IMR-90 (cell line): ENCODE measurements at regions not wholly inside any gene's neighbourhood (a gene's known extent, or its start where the extent isn't known, plus 50 kb on each side); places are given as distances from the start of the nearest gene placed in this dataset.
A peak's percentile ranks its signal among the peaks of the same experiment; 100 is the strongest.

ENCODE experiments used
- ATAC-seq: fragments of 200-7000 bp; cut with Tn5 transposase; 2 replicates; pipeline ENCODE4 v1.9.1; 2020; ENCODE audit warnings: low read depth, mild to moderate bottlenecking, moderate library complexity
- BruUV-seq: library from RNA; stranded (reverse); fragments of 400-500 nt; replicated peaks from 2 replicates; lab custom pipeline; 2021; lab: Mats Ljungman, UMichigan
- CTCF ChIA-PET: fragments of 300-600 bp; formaldehyde crosslinking; extraction: SDS; loops from one replicate; lab custom pipeline; 2021; ENCODE audit warnings: antibody characterized with exemption; lab: Yijun Ruan, JAX
- POLR2A ChIA-PET: fragments of 300-600 bp; sonication (Branson Sonifier 250); formaldehyde crosslinking; loops from one replicate; lab custom pipeline; 2022; ENCODE audit warnings: antibody characterized with exemption; ENCODE audit not compliant: unreplicated experiment; lab: Charles Lee
- DNase-seq: peaks from one replicate; pipeline ENCODE4 v3.0.0; 2013
- H2AFZ ChIP-seq: replicated peaks from 2 replicates; pipeline ENCODE3; 2013; ENCODE audit warnings: low read length, mild to moderate bottlenecking; ENCODE audit not compliant: poor library complexity
- H2AK5ac ChIP-seq: 2 replicates; pipeline ENCODE4 v1.6.1; 2013; ENCODE audit warnings: low read depth, low read length, inconsistent platforms
- H2AK9ac ChIP-seq: replicated peaks from 2 replicates; pipeline ENCODE3; 2013; ENCODE audit warnings: mild to moderate bottlenecking, low read depth, low read length, moderate library complexity; ENCODE audit not compliant: poor library complexity
- H2BK120ac ChIP-seq: 2 replicates; pipeline ENCODE4 v1.6.1; 2013; ENCODE audit warnings: low read depth, low read length, inconsistent platforms
- H2BK15ac ChIP-seq: 3 replicates; pipeline ENCODE4 v1.6.1; 2013; ENCODE audit warnings: low read depth, low read length, inconsistent platforms
- H2BK20ac ChIP-seq: 2 replicates; pipeline ENCODE4 v1.6.1; 2013; ENCODE audit warnings: low read depth, mild to moderate bottlenecking, inconsistent platforms, low read length, moderate library complexity
- H2BK5ac ChIP-seq: 2 replicates; pipeline ENCODE4 v1.6.1; 2013; ENCODE audit warnings: mild to moderate bottlenecking, low read depth, low read length, inconsistent platforms; ENCODE audit not compliant: poor library complexity, severe bottlenecking
- H3K14ac ChIP-seq: replicated peaks from 2 replicates; pipeline ENCODE4 v1.6.1; 2013; ENCODE audit warnings: low read depth, low read length, inconsistent platforms
- H3K18ac ChIP-seq: 2 replicates; pipeline ENCODE4 v1.6.1; 2013; ENCODE audit warnings: low read depth, low read length, control low read depth
- H3K23ac ChIP-seq: 2 replicates; pipeline ENCODE4 v1.6.1; 2013; ENCODE audit warnings: low read depth, low read length, inconsistent platforms
- H3K27ac ChIP-seq: 2 replicates; pipeline ENCODE4 v1.5.1; 2013; ENCODE audit warnings: mild to moderate bottlenecking, control low read depth, low read length; ENCODE audit not compliant: insufficient read depth
- H3K27me3 ChIP-seq: 2 replicates; pipeline ENCODE4 v1.6.1; 2013; ENCODE audit warnings: low read length; ENCODE audit not compliant: control insufficient read depth, insufficient read depth
- H3K36me3 ChIP-seq: 2 replicates; pipeline ENCODE4 v1.6.1; 2013; ENCODE audit warnings: low read length, mixed read lengths; ENCODE audit not compliant: control insufficient read depth, insufficient read depth
- H3K4ac ChIP-seq: 2 replicates; pipeline ENCODE4 v1.6.1; 2013; ENCODE audit warnings: low read depth, low read length, inconsistent platforms
- H3K4me1 ChIP-seq: 2 replicates; pipeline ENCODE4 v1.6.1; 2013; ENCODE audit warnings: low read length, mixed read lengths; ENCODE audit not compliant: control insufficient read depth, insufficient read depth
- H3K4me2 ChIP-seq: 2 replicates; pipeline ENCODE4 v1.6.1; 2013; ENCODE audit warnings: low read depth, mild to moderate bottlenecking, control low read depth, low read length, moderate library complexity
- H3K4me3 ChIP-seq: 2 replicates; pipeline ENCODE4 v1.5.1; 2013; ENCODE audit warnings: low read depth, mild to moderate bottlenecking, control low read depth, low read length, moderate library complexity; ENCODE audit not compliant: insufficient read depth
- H3K56ac ChIP-seq: 2 replicates; pipeline ENCODE4 v1.6.1; 2013; ENCODE audit warnings: low read length, inconsistent platforms; ENCODE audit not compliant: insufficient read depth; ENCODE audit errors: extremely low read depth
- H3K79me1 ChIP-seq, 2 experiments: 2 replicates each; pipeline ENCODE4 v1.6.1; 2013; ENCODE audit warnings: low read length in 2 of 2, inconsistent platforms in 1 of 2, low read depth in 1 of 2
- H3K9ac ChIP-seq: 2 replicates; pipeline ENCODE4 v1.6.1; 2013; ENCODE audit warnings: low read depth, low read length, control low read depth
- H3K9me1 ChIP-seq: 2 replicates; pipeline ENCODE4 v1.6.1; 2013; ENCODE audit warnings: low read length, inconsistent platforms; ENCODE audit not compliant: insufficient read depth
- H3K9me3 ChIP-seq: 2 replicates; pipeline ENCODE4 v1.6.1; 2013; ENCODE audit warnings: low read length; ENCODE audit not compliant: control insufficient read depth, insufficient read depth
- H4K20me1 ChIP-seq: 2 replicates; pipeline ENCODE4 v1.6.1; 2013; ENCODE audit warnings: low read length, inconsistent platforms; ENCODE audit not compliant: insufficient read depth
- H4K5ac ChIP-seq: 2 replicates; pipeline ENCODE4 v1.6.1; 2013; ENCODE audit warnings: mild to moderate bottlenecking, low read depth, low read length, control low read depth
- H4K8ac ChIP-seq, 2 experiments: 2 replicates each; pipeline ENCODE4 v1.6.1; 2013; ENCODE audit warnings: low read depth in 2 of 2, low read length in 2 of 2, control low read depth in 1 of 2, inconsistent platforms in 1 of 2
- H4K91ac ChIP-seq: 2 replicates; pipeline ENCODE4 v1.6.1; 2013; ENCODE audit warnings: low read depth, low read length, inconsistent platforms; ENCODE audit not compliant: insufficient read depth
- FOS ChIP-seq: fragments of 150-350 bp; IDR thresholded peaks from 2 replicates; pipeline ENCODE4 v1.6.1; 2016; ENCODE audit warnings: low read depth, low read length
- RAD21 ChIP-seq: IDR thresholded peaks from 2 replicates; pipeline ENCODE4 v1.6.1; 2012; ENCODE audit warnings: low read length, improper control_type of control experiment
- RCOR1 ChIP-seq: IDR thresholded peaks from 2 replicates; pipeline ENCODE4 v1.6.1; 2012; ENCODE audit warnings: mild to moderate bottlenecking, low read length, improper control_type of control experiment; ENCODE audit not compliant: insufficient replicate concordance
- RFX5 ChIP-seq: IDR thresholded peaks from 2 replicates; pipeline ENCODE4 v1.8.0; 2012; ENCODE audit warnings: low read depth, mild to moderate bottlenecking, low read length, moderate library complexity
- WGBS, 2 experiments: methylation state at CpG; one replicate each; pipeline versions ENCODE4 v1.1.5 to v1.1.7; 2013; ENCODE audit warnings: missing lambda C conversion rate in 2 of 2; ENCODE audit not compliant: insufficient read length in 1 of 2; ENCODE audit errors: extremely low coverage in 2 of 2; 5-methylcytosine and 5-hydroxymethylcytosine counted together
- dilution Hi-C: fragments of 300-500 bp; cut with HindIII; formaldehyde crosslinking; loops from one replicate; pipeline ENCODE4 v1.14.3; 2018; ENCODE audit warnings: low sequenced_read_pairs; ENCODE audit not compliant: unreplicated experiment
- in situ Hi-C: fragments of 300-500 bp; cut with MboI; formaldehyde crosslinking; loops from 3 replicates; pipeline ENCODE4 v1.14.3; 2019; ENCODE audit warnings: low sequenced_read_pairs, inconsistent platforms, mixed read lengths
- intact Hi-C: fragments of 100-400 bp; cut with micrococcal nuclease; formaldehyde crosslinking; loops from 2 replicates; pipeline ENCODE4 v1.10.0; 2022
- TF ChIP-seq, protein P1 (sequence below): fragments of 150-350 bp; IDR thresholded peaks from 2 replicates; pipeline ENCODE4 v1.6.1; 2016; ENCODE audit warnings: low read depth, mild to moderate bottlenecking, low read length, moderate library complexity, borderline replicate concordance

DNA sequence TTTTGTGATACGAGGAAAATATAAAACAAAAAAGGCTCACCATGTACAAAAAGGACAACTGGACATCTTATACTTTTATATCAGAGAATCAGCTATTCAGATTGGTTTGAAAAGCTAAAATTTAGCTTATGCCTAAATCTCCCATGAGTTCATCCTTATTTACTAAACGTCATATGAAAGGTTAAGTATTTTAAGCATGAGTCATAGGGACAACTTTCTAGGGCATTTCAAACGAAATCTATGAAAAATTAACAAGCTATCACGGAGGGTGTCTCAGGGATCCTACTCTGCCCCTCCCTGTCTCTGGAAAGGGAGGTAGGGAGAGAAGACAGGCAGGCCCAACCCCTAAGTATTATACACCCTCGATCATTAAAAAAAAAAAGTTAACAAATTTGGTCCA, 124.1 kb upstream of the LOC128125822 start:
- dilution Hi-C loops = no loop called here
- Histone ChIP-seq H3K27ac (no peak overlapping the region), H2BK5ac (no peak overlapping the region), H3K9me3 (no peaks in the 10 kb centered on the region), H3K18ac (no peak overlapping the region), H3K4ac (no peak overlapping the region), H3K36me3 (no peaks in the 10 kb centered on the region), H2AK9ac (no peak overlapping the region), H3K9ac (no peak overlapping the region), H3K4me3 (no peak overlapping the region), H3K4me1 (no peaks in the 10 kb centered on the region), H4K8ac (no peak overlapping the region), H4K91ac (no peak overlapping the region), H2BK20ac (no peak overlapping the region), H4K5ac (no peak overlapping the region), H3K4me2 (no peak overlapping the region), H3K9me1 (no peaks in the 10 kb centered on the region), H3K56ac (no peak overlapping the region), H3K27me3 (no peaks in the 10 kb centered on the region), H2BK15ac (no peak overlapping the region), H2AK5ac (no peak overlapping the region), H3K14ac (no peak overlapping the region), H2BK120ac (no peak overlapping the region), H2AFZ (no peak overlapping the region), H3K23ac (no peak overlapping the region), H4K20me1 (no peaks in the 10 kb centered on the region), H3K79me1 (no peaks in the 10 kb centered on the region)
- CTCF ChIA-PET = no interaction called here
- no CpG with 5 or more reads among the region's 5 CpGs for WGBS, 2 experiments
- BruUV-seq = no TSS peak
- intact Hi-C loops = no loop called here
- DNase-seq (no peak), ATAC-seq (no peak)
- POLR2A ChIA-PET = interaction anchor here (0.5 kb wide), 1 partner anchor 85 kb away, joined by 3 read pairs; no protein-coding TSS in a partner anchor
- TF ChIP-seq RAD21 = no peak
- TF ChIP-seq, protein P1, sequence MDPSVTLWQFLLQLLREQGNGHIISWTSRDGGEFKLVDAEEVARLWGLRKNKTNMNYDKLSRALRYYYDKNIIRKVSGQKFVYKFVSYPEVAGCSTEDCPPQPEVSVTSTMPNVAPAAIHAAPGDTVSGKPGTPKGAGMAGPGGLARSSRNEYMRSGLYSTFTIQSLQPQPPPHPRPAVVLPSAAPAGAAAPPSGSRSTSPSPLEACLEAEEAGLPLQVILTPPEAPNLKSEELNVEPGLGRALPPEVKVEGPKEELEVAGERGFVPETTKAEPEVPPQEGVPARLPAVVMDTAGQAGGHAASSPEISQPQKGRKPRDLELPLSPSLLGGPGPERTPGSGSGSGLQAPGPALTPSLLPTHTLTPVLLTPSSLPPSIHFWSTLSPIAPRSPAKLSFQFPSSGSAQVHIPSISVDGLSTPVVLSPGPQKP = no peak
- TF ChIP-seq FOS = 0 out of 2 replicates have a peak, but pooled peaks have one; percentile 8
- TF ChIP-seq RFX5 = no peak
- TF ChIP-seq RCOR1 = no peak
- in situ Hi-C loops = no loop called here
